ENCODE measurements at regions not wholly inside any gene's neighbourhood (a gene's known extent, or its start where the extent isn't known, plus 50 kb on each side); places are given as distances from the start of the nearest gene placed in this dataset.
"Not testable (repeated sequence)": the region's sequence is repeated elsewhere in the genome, so short reads cannot be mapped to it uniquely, and the experiment has no call there.

- no peak for DNase-seq
Observed at GRCh38 chr12:113555226-113555625, 83.6 kb upstream of the LHX5 start.

GRCh38 chr12:113552760-113553159 is 81.1 kb upstream of the LHX5 start:
- DNase-seq, result no peak

- DNase-seq, result no peak
Observed at GRCh38 chr12:113551563-113551962, 79.9 kb upstream of the LHX5 start.

GRCh38 chr12:113548467-113548866 is 76.8 kb upstream of the LHX5 start:
- no peak for DNase-seq

GRCh38 chr12:113546916-113547863 is 75.5 kb upstream of the LHX5 start:
- DNase-seq, result no peak

GRCh38 chr12:113537751-113538087 is 66.0 kb upstream of the LHX5 start:
- DNase-seq, result no peak

GRCh38 chr12:113537046-113537750 is 65.5 kb upstream of the LHX5 start:
- no peak for DNase-seq

GRCh38 chr12:113535100-113535499 is 63.4 kb upstream of the LHX5 start:
- DNase-seq, result no peak

- no peak for DNase-seq
Observed at GRCh38 chr12:113534555-113534954, 62.9 kb upstream of the LHX5 start.

GRCh38 chr12:113533842-113534375 is 62.2 kb upstream of the LHX5 start:
- DNase-seq, result no peak

GRCh38 chr12:113532292-113532691 is 60.6 kb upstream of the LHX5 start:
- no peak for DNase-seq

- not testable (repeated sequence) for DNase-seq
Observed at GRCh38 chr12:113531073-113531472, 59.4 kb upstream of the LHX5 start.

- no peak for DNase-seq
Observed at GRCh38 chr12:113528606-113529293, 57.1 kb upstream of the LHX5 start.

GRCh38 chr12:113525066-113525465 is 53.4 kb upstream of the LHX5 start:
- DNase-seq, result no peak

GRCh38 chr12:113524495-113524894 is 52.8 kb upstream of the LHX5 start:
- no peak for DNase-seq

GRCh38 chr12:113521708-113522107 is 50.0 kb upstream of the LHX5 start:
- DNase-seq, result no peak
